ENCODE measurements at regions not wholly inside any gene's neighbourhood (a gene's known extent, or its start where the extent isn't known, plus 50 kb on each side); places are given as distances from the start of the nearest gene placed in this dataset.
"Not testable (repeated sequence)": the region's sequence is repeated elsewhere in the genome, so short reads cannot be mapped to it uniquely, and the experiment has no call there.

DNA sequence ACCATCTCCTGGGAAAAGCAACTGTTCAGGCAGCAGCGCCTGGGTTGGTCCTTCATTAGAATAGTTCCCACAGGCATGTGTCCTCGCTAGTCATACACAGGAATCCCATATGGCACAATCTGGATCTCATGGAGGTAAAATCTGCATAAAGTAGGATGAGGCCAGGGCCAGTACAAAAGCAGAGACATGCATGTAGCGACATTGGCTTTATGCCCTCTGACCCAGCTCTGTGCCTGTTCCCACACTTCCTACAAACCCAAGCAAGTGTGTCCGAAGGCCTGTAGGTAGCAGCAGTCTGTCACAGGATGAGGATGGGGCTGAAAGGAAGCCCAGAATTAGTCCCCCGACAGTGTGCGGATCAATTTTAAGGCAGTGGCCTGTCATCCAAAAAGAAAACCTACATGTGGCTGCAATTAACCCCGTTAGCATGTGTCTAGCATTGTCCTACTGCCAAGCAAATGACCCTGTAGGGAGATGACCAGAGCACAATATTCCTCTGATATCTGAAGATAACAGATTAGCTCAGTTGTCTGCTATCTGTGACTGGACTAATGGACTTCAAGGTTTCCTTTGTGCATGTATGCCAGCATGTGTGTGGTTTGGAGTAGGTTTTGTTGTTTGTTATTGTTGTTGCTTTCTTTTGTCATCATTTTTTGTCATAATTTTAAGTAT, 178.8 kb downstream of the TMEM161B start:
- Histone ChIP-seq H3K36me3 (ENCODE audit: control insufficient read depth, insufficient read depth, low read length) (no peaks in the 10 kb centered on the region), H3K4me3 (ENCODE audit: low read depth, low read length) (no peak overlapping the region), H3K4me1 (ENCODE audit: control insufficient read depth, insufficient read depth, low read length) (peaks cover 19% of the 10 kb centered on the region), H3K9ac (ENCODE audit: low read depth, low read length) (no peak overlapping the region), H3K9me3 (ENCODE audit: control insufficient read depth, insufficient read depth, low read length) (no peaks in the 10 kb centered on the region), H3K27me3 (ENCODE audit: control insufficient read depth, insufficient read depth, low read length) (peaks cover 3% of the 10 kb centered on the region)

DNA sequence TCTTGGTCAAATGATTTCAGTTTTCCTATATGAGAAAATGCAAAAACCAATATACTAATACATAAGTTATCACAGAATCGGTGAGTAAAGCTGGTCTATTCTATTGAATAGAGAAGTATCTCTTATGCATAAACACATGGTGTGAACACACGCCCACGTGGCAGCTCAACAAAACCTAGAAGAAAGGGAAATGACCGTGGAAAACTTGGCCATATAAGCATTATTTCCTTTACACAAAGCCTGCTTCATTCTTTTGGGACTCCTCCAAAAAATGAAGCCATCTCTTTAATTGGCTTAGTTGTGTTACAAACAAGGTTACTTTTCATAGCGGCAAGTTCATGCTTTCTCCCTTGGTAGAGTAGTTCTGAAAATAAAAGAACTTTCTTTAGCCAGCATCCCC, 183.2 kb downstream of the TMEM161B start:
- no peak overlapping the region for H3K9ac ChIP-seq (ENCODE audit: low read depth, low read length)
- no peaks in the 10 kb centered on the region for H3K4me1 ChIP-seq (ENCODE audit: control insufficient read depth, insufficient read depth, low read length)

DNA sequence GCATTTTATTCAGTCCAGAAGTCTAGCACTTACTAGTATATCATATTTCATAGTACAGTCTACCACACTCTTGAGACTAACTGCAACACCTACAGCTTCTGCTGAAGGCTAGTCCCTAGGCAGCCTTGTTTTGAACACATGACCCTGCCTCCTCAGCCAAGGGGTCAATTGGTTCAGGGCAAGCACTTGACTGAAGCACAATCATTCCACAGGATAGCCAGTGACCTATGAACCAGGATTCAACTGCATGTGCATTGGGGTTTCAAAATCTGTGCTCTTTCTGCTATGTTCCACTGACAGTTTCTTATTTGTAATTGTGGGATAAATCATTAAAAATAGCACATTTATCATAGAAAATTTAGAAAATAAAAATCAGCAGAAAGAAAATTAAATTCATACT, 186.8 kb downstream of the TMEM161B start:
- Histone ChIP-seq H3K4me1 (ENCODE audit: control insufficient read depth, insufficient read depth, low read length) (no peaks in the 10 kb centered on the region), H3K4me3 (ENCODE audit: low read depth, low read length) (no peak overlapping the region), H3K27me3 (ENCODE audit: control insufficient read depth, insufficient read depth, low read length) (no peaks in the 10 kb centered on the region), H3K9ac (ENCODE audit: low read depth, low read length) (no peak overlapping the region), H3K9me3 (ENCODE audit: control insufficient read depth, insufficient read depth, low read length) (no peaks in the 10 kb centered on the region), H3K36me3 (ENCODE audit: control insufficient read depth, insufficient read depth, low read length) (no peaks in the 10 kb centered on the region)

More for the DNA sequence above, 183.2 kb downstream of the TMEM161B start:
- H3K4me3 ChIP-seq (ENCODE audit: low read depth, low read length), result no peak overlapping the region
- H3K27me3 ChIP-seq (ENCODE audit: control insufficient read depth, insufficient read depth, low read length), result no peaks in the 10 kb centered on the region
- H3K9me3 ChIP-seq (ENCODE audit: control insufficient read depth, insufficient read depth, low read length), result no peaks in the 10 kb centered on the region
- no peaks in the 10 kb centered on the region for H3K36me3 ChIP-seq (ENCODE audit: control insufficient read depth, insufficient read depth, low read length)

DNA sequence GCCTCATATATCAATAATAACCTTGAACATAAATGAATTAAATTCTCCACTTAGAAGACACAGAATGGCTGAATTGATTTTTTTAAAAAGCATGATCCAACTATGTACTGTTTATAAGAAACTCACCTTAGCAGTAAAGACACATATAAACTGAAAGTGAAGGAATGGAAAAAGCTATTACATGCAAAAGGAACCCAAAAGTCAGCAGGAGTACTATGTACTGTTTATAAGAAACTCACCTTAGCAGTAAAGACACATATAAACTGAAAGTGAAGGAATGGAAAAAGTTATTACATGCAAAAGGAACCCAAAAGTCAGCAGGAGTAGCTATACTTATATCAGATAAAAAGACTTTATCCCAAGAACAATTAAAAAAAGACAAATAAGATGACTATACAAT, 204.8 kb downstream of the TMEM161B start:
- H3K9me3 ChIP-seq (ENCODE audit: control insufficient read depth, insufficient read depth, low read length), result no peaks in the 10 kb centered on the region
- no peak overlapping the region for H3K4me3 ChIP-seq (ENCODE audit: low read depth, low read length)
- H3K4me1 ChIP-seq (ENCODE audit: control insufficient read depth, insufficient read depth, low read length), result no peaks in the 10 kb centered on the region
- no peaks in the 10 kb centered on the region for H3K36me3 ChIP-seq (ENCODE audit: control insufficient read depth, insufficient read depth, low read length)
- no peaks in the 10 kb centered on the region for H3K27me3 ChIP-seq (ENCODE audit: control insufficient read depth, insufficient read depth, low read length)
- H3K9ac ChIP-seq (ENCODE audit: low read depth, low read length), result no peak overlapping the region

DNA sequence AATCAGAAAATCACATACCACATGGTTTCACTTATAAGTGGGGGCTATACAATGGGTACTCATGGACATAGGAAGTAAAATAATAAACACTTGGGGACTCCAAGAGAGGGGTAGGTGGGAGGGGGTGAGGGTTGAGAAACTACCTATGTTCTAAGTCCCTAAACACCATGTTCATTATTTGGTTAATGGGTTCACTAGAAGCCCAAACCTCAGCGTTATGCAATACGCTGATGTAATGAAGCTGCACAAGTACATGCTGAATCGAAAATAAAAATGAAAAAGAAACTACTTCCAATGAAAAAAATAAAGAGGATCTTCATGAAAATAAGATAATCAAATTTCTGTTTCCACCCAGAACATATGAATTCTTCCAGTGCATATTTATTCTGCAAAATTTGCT, 208.5 kb downstream of the TMEM161B start:
- Histone ChIP-seq H3K4me1 (ENCODE audit: control insufficient read depth, insufficient read depth, low read length) (no peaks in the 10 kb centered on the region), H3K9me3 (ENCODE audit: control insufficient read depth, insufficient read depth, low read length) (no peaks in the 10 kb centered on the region), H3K36me3 (ENCODE audit: control insufficient read depth, insufficient read depth, low read length) (no peaks in the 10 kb centered on the region), H3K9ac (ENCODE audit: low read depth, low read length) (no peak overlapping the region), H3K27me3 (ENCODE audit: control insufficient read depth, insufficient read depth, low read length) (no peaks in the 10 kb centered on the region), H3K4me3 (ENCODE audit: low read depth, low read length) (no peak overlapping the region)

DNA sequence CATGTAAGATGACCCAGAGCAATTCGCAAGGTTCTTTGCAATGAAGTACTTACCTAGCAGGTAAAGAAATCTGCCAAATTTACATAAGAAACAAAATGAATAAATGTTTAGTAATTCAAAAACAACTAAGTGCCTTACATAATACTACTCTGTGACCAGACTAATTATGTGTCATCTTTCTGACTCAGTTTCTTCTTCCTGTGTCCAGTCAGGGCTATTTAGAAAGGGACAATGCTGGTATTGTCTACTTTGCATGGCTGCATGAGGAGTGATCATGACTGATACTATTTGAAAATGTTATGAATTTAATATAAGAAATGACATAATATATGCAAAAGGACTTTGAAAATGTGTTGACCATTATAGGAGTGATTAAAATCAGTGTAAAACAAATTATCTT, 210.0 kb downstream of the TMEM161B start:
- Histone ChIP-seq H3K4me1 (ENCODE audit: control insufficient read depth, insufficient read depth, low read length) (no peaks in the 10 kb centered on the region), H3K9ac (ENCODE audit: low read depth, low read length) (no peak overlapping the region), H3K4me3 (ENCODE audit: low read depth, low read length) (no peak overlapping the region), H3K9me3 (ENCODE audit: control insufficient read depth, insufficient read depth, low read length) (no peaks in the 10 kb centered on the region), H3K27me3 (ENCODE audit: control insufficient read depth, insufficient read depth, low read length) (no peaks in the 10 kb centered on the region), H3K36me3 (ENCODE audit: control insufficient read depth, insufficient read depth, low read length) (no peaks in the 10 kb centered on the region)

DNA sequence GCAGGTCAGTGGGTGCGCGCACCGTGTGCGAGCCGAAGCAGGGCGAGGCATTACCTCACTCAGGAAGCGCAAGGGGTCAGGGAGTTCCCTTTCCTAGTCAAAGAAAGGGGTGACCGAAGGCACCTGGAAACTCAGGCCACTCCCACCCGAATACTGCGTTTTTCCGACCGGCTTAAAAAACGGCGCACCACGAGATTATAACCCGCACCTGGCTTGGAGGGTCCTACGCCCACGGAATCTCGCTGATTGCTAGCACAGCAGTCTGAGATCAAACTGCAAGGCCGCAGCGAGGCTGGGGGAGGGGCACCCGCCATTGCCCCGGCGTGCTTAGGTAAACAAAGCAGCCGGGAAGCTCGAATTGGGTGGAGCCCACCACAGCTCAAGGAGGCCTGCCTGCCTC, 216.2 kb downstream of the TMEM161B start:
- H3K27me3 ChIP-seq (ENCODE audit: control insufficient read depth, insufficient read depth, low read length); H3K9ac ChIP-seq (ENCODE audit: low read depth, low read length); H3K36me3 ChIP-seq (ENCODE audit: control insufficient read depth, insufficient read depth, low read length); H3K9me3 ChIP-seq (ENCODE audit: control insufficient read depth, insufficient read depth, low read length): not testable (repeated sequence)
- Histone ChIP-seq H3K4me1 (ENCODE audit: control insufficient read depth, insufficient read depth, low read length) (peaks cover 20% of the 10 kb centered on the region), H3K4me3 (ENCODE audit: low read depth, low read length) (peak overlapping the region; percentile 33)

DNA sequence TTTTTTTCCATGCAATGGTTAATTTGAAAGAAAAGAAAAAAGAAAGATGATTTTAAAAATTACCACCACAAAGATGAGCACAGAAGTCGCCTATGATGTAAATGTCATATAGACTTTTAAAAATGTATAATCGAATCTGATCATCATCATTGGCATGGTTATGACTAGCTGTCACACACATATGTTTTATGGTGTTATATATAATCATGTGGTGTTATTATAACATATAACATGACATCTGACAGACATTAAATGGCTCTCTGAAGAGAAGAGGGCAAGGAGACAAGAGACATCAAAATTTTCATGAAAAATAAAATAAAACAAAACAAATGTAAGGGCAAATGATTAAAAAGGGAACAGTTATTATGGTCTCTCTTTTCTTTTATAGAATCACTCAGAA, 217.5 kb downstream of the TMEM161B start:
- no peak overlapping the region for H3K9ac ChIP-seq (ENCODE audit: low read depth, low read length)
- H3K4me1 ChIP-seq (ENCODE audit: control insufficient read depth, insufficient read depth, low read length), result peaks cover 20% of the 10 kb centered on the region
- H3K9me3 ChIP-seq (ENCODE audit: control insufficient read depth, insufficient read depth, low read length), result no peaks in the 10 kb centered on the region
- H3K27me3 ChIP-seq (ENCODE audit: control insufficient read depth, insufficient read depth, low read length), result no peaks in the 10 kb centered on the region
- H3K36me3 ChIP-seq (ENCODE audit: control insufficient read depth, insufficient read depth, low read length), result no peaks in the 10 kb centered on the region
- no peak overlapping the region for H3K4me3 ChIP-seq (ENCODE audit: low read depth, low read length)

DNA sequence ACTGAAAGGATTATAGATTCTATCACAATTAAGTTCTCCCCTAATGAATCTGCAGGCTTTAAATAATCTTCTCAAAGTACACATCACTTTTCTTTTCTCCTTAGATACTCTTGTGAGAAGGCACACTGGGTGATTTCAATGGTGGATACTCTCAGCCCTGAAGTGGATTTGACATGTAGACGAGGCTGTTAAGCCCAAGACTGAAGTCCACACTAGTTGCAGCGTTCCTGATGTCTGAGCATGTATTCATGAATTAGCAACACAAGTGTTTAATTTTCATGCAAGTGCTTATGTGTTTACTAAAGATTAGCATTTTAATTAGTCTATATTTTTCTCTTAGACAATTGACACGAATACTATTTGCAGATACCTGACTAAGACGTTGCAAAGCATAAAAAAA, 218.9 kb downstream of the TMEM161B start:
- Histone ChIP-seq H3K4me1 (ENCODE audit: control insufficient read depth, insufficient read depth, low read length) (peaks cover 20% of the 10 kb centered on the region), H3K4me3 (ENCODE audit: low read depth, low read length) (no peak overlapping the region), H3K36me3 (ENCODE audit: control insufficient read depth, insufficient read depth, low read length) (no peaks in the 10 kb centered on the region), H3K9ac (ENCODE audit: low read depth, low read length) (no peak overlapping the region), H3K27me3 (ENCODE audit: control insufficient read depth, insufficient read depth, low read length) (no peaks in the 10 kb centered on the region), H3K9me3 (ENCODE audit: control insufficient read depth, insufficient read depth, low read length) (no peaks in the 10 kb centered on the region)

DNA sequence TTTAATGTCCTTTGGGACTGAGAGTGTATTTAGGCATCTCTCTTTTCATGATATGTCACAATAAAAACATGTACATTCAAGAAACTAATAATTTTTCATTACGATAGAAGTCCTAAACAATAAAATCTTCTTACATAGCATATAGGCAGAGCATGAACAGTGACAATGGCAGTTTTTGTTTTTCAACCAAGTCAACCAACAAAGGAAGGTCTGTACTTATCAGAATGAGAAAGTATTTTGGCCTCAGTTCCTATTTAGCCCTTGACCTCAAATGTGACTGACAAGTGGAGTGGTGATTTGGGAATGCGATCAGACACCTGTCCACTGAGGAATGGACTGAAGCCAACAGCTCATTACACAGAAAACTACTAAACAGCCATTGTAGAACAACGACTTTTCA, 219.5 kb downstream of the TMEM161B start:
- Histone ChIP-seq H3K4me3 (ENCODE audit: low read depth, low read length) (no peak overlapping the region), H3K4me1 (ENCODE audit: control insufficient read depth, insufficient read depth, low read length) (peaks cover 20% of the 10 kb centered on the region), H3K27me3 (ENCODE audit: control insufficient read depth, insufficient read depth, low read length) (no peaks in the 10 kb centered on the region), H3K9me3 (ENCODE audit: control insufficient read depth, insufficient read depth, low read length) (no peaks in the 10 kb centered on the region), H3K9ac (ENCODE audit: low read depth, low read length) (no peak overlapping the region), H3K36me3 (ENCODE audit: control insufficient read depth, insufficient read depth, low read length) (no peaks in the 10 kb centered on the region)

DNA sequence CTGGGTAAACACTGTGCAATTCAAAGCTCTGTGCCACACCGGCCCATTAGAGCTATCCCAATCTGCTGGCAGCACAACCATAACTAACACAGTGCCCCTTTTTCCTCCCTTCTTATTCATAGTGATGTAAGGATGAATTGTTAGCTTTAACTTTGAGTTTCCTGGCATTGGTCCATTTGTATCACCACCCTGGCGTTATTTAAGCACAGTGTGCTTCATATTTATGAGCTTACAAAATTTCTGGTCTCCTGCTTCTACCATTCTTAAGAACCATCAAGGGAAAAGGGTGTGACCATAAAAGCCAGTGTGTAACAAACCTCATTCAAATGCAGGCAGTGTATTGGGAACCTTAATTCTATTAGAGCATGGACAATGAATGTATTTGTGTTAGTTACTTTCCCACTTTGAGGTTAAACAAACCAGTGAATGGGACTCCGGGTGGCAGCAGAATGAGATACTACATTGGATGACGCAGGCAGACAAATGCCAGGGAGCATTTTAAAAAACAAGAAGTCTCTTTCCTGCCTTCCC, 222.6 kb downstream of the TMEM161B start:
- Histone ChIP-seq H3K27me3 (ENCODE audit: control insufficient read depth, insufficient read depth, low read length) (no peaks in the 10 kb centered on the region), H3K9me3 (ENCODE audit: control insufficient read depth, insufficient read depth, low read length) (no peaks in the 10 kb centered on the region), H3K36me3 (ENCODE audit: control insufficient read depth, insufficient read depth, low read length) (no peaks in the 10 kb centered on the region), H3K4me3 (ENCODE audit: low read depth, low read length) (no peak overlapping the region), H3K9ac (ENCODE audit: low read depth, low read length) (no peak overlapping the region), H3K4me1 (ENCODE audit: control insufficient read depth, insufficient read depth, low read length) (peaks cover 17% of the 10 kb centered on the region)

DNA sequence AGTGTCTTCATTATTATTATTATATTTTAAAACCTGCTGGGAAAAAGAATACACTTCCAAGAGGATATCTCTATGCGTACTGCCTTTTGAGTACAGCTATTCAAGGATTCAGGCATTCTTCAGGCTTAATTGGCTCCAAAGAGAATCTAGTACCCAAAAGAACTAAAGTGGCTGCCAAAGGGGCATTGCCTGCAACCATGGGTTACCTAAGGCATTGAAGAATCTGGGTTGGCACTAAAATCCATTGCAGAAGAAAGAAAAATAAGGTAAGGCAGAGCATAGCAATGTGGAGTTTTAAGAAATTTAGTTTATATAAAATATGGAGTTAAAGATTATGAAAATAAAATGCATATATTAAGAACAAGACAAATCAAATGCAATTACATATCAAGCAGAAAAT, 223.5 kb downstream of the TMEM161B start:
- no peaks in the 10 kb centered on the region for H3K36me3 ChIP-seq (ENCODE audit: control insufficient read depth, insufficient read depth, low read length)
- peaks cover 13% of the 10 kb centered on the region for H3K4me1 ChIP-seq (ENCODE audit: control insufficient read depth, insufficient read depth, low read length)
- H3K9ac ChIP-seq (ENCODE audit: low read depth, low read length), result no peak overlapping the region
- no peaks in the 10 kb centered on the region for H3K27me3 ChIP-seq (ENCODE audit: control insufficient read depth, insufficient read depth, low read length)
- no peak overlapping the region for H3K4me3 ChIP-seq (ENCODE audit: low read depth, low read length)
- H3K9me3 ChIP-seq (ENCODE audit: control insufficient read depth, insufficient read depth, low read length), result no peaks in the 10 kb centered on the region

Measured in iPS-15b (cell line).